Right atrium auricular region (tissue), 2 donors: ENCODE measurements at regions not wholly inside any gene's neighbourhood (a gene's known extent, or its start where the extent isn't known, plus 50 kb on each side); places are given as distances from the start of the nearest gene placed in this dataset.
"Not testable (repeated sequence)": the region's sequence is repeated elsewhere in the genome, so short reads cannot be mapped to it uniquely, and the experiment has no call there.

ENCODE experiments used
- DNase-seq: peaks from one replicate; pipeline ENCODE4 v3.0.0-alpha.2; 2019; ENCODE audit warnings: low spot score
- H3K27ac ChIP-seq, 2 donors: fragments of 200-600 bp; sonication (generic); 1 replicate in 1 of 2; 2 replicates in 1 of 2; pipeline ENCODE4 v1.5.1; 2016 to 2019
- H3K27me3 ChIP-seq, 2 donors: fragments of 200-600 bp; sonication (generic); one replicate each; pipeline versions ENCODE4 v1.5.1 to v1.6.0; 2017 to 2019
- H3K36me3 ChIP-seq: fragments of 200-600 bp; sonication (generic); one replicate; pipeline ENCODE4 v1.5.1; 2016
- H3K4me1 ChIP-seq, 2 donors: fragments of 200-600 bp; sonication (generic); one replicate each; pipeline versions ENCODE4 v1.5.1 to v1.6.0; 2017 to 2019
- H3K4me3 ChIP-seq, 2 donors: fragments of 200-600 bp; sonication (generic); 1 replicate in 1 of 2; 2 replicates in 1 of 2; pipeline ENCODE4 v1.5.1; 2017 to 2019; ENCODE audit warnings: mild to moderate bottlenecking in 1 of 2, moderate library complexity in 1 of 2
- H3K9me3 ChIP-seq, 2 donors: fragments of 200-600 bp; sonication (generic); one replicate each; pipeline ENCODE4 v1.5.1; 2019
- CTCF ChIP-seq, 2 donors: fragments of 200-600 bp; sonication (generic); IDR thresholded peaks; one replicate each; pipeline ENCODE4 v1.5.1; 2019; ENCODE audit warnings: antibody characterized with exemption in 2 of 2

GRCh38 chr3:194189243-194189791 lies 53.4 kb downstream of the HES1 start:
- no peaks in the 10 kb centered on the region for H3K9me3 ChIP-seq
- H3K4me1 ChIP-seq = peaks cover 0 to 11% of the 10 kb centered on the region in 2 donors
- DNase-seq = peak; percentile 61
- H3K4me3 ChIP-seq = no peak overlapping the region
- no peak overlapping the region for H3K27ac ChIP-seq
- H3K36me3 ChIP-seq = no peaks in the 10 kb centered on the region
- H3K27me3 ChIP-seq = no peaks in the 10 kb centered on the region
- TF ChIP-seq CTCF (IDR thresholded peaks at IDR 0.05) = no peak

GRCh38 chr3:194191850-194192249 lies 55.9 kb downstream of the HES1 start:
- H3K27me3 ChIP-seq, H3K4me3 ChIP-seq, H3K9me3 ChIP-seq, H3K36me3 ChIP-seq, DNase-seq, H3K27ac ChIP-seq: not testable (repeated sequence)
- H3K4me1 ChIP-seq = peaks cover 0 to 11% of the 10 kb centered on the region in 2 donors

- Histone ChIP-seq H3K4me1 (peaks cover 0 to 4% of the 10 kb centered on the region in 2 donors), H3K36me3 (no peaks in the 10 kb centered on the region), H3K9me3 (no peaks in the 10 kb centered on the region), H3K27me3 (no peaks in the 10 kb centered on the region), H3K4me3 (no peak overlapping the region), H3K27ac (no peak overlapping the region)
- DNase-seq = no peak
- no peak for TF ChIP-seq CTCF (IDR thresholded peaks at IDR 0.05)
These were observed 58.3 kb downstream of the HES1 start for GRCh38 chr3:194194051-194194756.

- Histone ChIP-seq H3K27me3 (no peaks in the 10 kb centered on the region), H3K4me1 (no peaks in the 10 kb centered on the region), H3K27ac (no peak overlapping the region), H3K36me3 (no peaks in the 10 kb centered on the region), H3K9me3 (no peaks in the 10 kb centered on the region), H3K4me3 (no peak overlapping the region)
- DNase-seq = no peak
- TF ChIP-seq CTCF (IDR thresholded peaks at IDR 0.05) = no peak
These were observed 58.8 kb downstream of the HES1 start for GRCh38 chr3:194194757-194195085.

GRCh38 chr3:194195611-194196010 lies 59.7 kb downstream of the HES1 start:
- no peak overlapping the region for H3K4me3 ChIP-seq
- no peaks in the 10 kb centered on the region for H3K36me3 ChIP-seq
- H3K9me3 ChIP-seq = no peaks in the 10 kb centered on the region
- no peak for TF ChIP-seq CTCF (IDR thresholded peaks at IDR 0.05)
- no peaks in the 10 kb centered on the region for H3K27me3 ChIP-seq
- no peak overlapping the region for H3K27ac ChIP-seq
- DNase-seq = no peak
- H3K4me1 ChIP-seq = peaks cover 0 to 7% of the 10 kb centered on the region in 2 donors

GRCh38 chr3:194196876-194197275 lies 60.9 kb downstream of the HES1 start:
- Histone ChIP-seq H3K9me3 (no peaks in the 10 kb centered on the region), H3K36me3 (no peaks in the 10 kb centered on the region), H3K27me3 (no peaks in the 10 kb centered on the region), H3K4me3 (no peak overlapping the region), H3K27ac (no peak overlapping the region), H3K4me1 (peaks cover 0 to 11% of the 10 kb centered on the region in 2 donors)
- TF ChIP-seq CTCF (IDR thresholded peaks at IDR 0.05) = no peak
- DNase-seq = no peak
